ENCODE measurements at regions not wholly inside any gene's neighbourhood (a gene's known extent, or its start where the extent isn't known, plus 50 kb on each side); places are given as distances from the start of the nearest gene placed in this dataset.

DNA sequence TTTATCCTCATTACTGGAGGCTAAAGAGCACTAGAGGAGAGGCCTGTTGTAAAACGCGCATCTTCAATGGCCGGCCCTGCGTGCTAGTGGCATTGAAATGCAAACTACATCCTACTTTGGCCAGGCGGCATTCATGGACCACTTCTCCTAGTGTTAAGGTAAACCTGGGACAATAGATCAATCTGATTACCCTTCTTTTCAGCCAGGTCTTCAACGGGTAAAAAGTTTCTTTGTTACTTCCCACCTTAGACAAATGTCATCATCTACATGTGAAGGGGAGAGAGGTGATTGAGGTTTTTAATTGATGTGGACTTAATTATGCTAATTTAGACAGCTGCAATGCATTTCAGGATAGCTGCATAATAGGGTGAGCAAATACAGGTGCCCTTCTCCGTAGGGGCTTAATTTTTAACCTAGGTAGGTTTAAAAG is 628.0 kb downstream of the ZEB2 start:
- no peaks in the 10 kb centered on the region for H3K79me2 ChIP-seq (ENCODE audit: insufficient read depth, low read length)
- no peaks in the 10 kb centered on the region for H3K27me3 ChIP-seq (ENCODE audit: low read length)
- H3K9me3 ChIP-seq (ENCODE audit: insufficient read depth, low read length), result no peaks in the 10 kb centered on the region
- no peak overlapping the region for H3K9ac ChIP-seq (ENCODE audit: low read length)
- TF ChIP-seq EZH2phosphoT487 (conservative IDR thresholded peaks at IDR 0.05; ENCODE audit: low read length), result no peak
- TF ChIP-seq, protein P1, sequence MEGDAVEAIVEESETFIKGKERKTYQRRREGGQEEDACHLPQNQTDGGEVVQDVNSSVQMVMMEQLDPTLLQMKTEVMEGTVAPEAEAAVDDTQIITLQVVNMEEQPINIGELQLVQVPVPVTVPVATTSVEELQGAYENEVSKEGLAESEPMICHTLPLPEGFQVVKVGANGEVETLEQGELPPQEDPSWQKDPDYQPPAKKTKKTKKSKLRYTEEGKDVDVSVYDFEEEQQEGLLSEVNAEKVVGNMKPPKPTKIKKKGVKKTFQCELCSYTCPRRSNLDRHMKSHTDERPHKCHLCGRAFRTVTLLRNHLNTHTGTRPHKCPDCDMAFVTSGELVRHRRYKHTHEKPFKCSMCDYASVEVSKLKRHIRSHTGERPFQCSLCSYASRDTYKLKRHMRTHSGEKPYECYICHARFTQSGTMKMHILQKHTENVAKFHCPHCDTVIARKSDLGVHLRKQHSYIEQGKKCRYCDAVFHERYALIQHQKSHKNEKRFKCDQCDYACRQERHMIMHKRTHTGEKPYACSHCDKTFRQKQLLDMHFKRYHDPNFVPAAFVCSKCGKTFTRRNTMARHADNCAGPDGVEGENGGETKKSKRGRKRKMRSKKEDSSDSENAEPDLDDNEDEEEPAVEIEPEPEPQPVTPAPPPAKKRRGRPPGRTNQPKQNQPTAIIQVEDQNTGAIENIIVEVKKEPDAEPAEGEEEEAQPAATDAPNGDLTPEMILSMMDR (IDR thresholded peaks at IDR 0.05; ENCODE audit: insufficient read depth, low read length, poor library complexity, severe bottlenecking), result no peak
- no peak overlapping the region for H2AFZ ChIP-seq (ENCODE audit: low read depth, low read length, severe bottlenecking)
- no peak overlapping the region for H3K27ac ChIP-seq (ENCODE audit: low read depth, low read length)
- no peaks in the 10 kb centered on the region for H3K36me3 ChIP-seq (ENCODE audit: low read length)
- H4K20me1 ChIP-seq (ENCODE audit: low read depth, low read length), result no peaks in the 10 kb centered on the region
- no peak overlapping the region for H3K4me2 ChIP-seq (ENCODE audit: low read depth, low read length, poor library complexity, severe bottlenecking)
- H3F3A ChIP-seq (ENCODE audit: insufficient read depth), result no peaks in the 10 kb centered on the region
- H3K9me2 ChIP-seq (replicated peaks; ENCODE audit: insufficient read depth, low read length), result no peaks in the 10 kb centered on the region
- no peak overlapping the region for H3K4me3 ChIP-seq (ENCODE audit: insufficient read depth, low read length, poor library complexity, severe bottlenecking)

DNA sequence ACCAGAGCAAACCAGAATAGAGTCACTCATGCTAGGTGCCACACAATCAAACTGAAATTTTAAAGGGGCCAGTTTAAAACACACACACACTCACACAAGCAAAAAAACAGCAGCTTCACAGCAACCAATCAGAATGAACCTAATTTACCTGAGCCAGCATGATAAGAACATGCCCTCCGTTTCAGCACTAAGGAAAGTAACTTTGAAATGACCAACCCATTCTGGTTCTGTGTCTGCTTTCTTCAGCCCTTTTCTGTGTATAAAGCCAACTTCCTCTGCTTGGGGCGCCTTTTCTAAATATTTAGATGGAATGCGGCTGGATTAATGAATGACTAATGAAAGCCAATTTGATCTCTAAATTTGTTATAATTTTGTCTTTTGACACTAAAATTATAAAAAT is 629.1 kb downstream of the ZEB2 start:
- TF ChIP-seq, protein P1 (IDR thresholded peaks at IDR 0.05; ENCODE audit: insufficient read depth, low read length, poor library complexity, severe bottlenecking), result no peak
- no peaks in the 10 kb centered on the region for H3K36me3 ChIP-seq (ENCODE audit: low read length)
- no peak overlapping the region for H2AFZ ChIP-seq (ENCODE audit: low read depth, low read length, severe bottlenecking)
- H3K4me2 ChIP-seq (ENCODE audit: low read depth, low read length, poor library complexity, severe bottlenecking), result no peak overlapping the region
- no peak overlapping the region for H3K4me3 ChIP-seq (ENCODE audit: insufficient read depth, low read length, poor library complexity, severe bottlenecking)
- H3K27me3 ChIP-seq (ENCODE audit: low read length), result no peaks in the 10 kb centered on the region
- H3K9me2 ChIP-seq (replicated peaks; ENCODE audit: insufficient read depth, low read length), result no peaks in the 10 kb centered on the region
- no peaks in the 10 kb centered on the region for H4K20me1 ChIP-seq (ENCODE audit: low read depth, low read length)
- H3F3A ChIP-seq (ENCODE audit: insufficient read depth), result no peaks in the 10 kb centered on the region
- no peak overlapping the region for H3K27ac ChIP-seq (ENCODE audit: low read depth, low read length)
- H3K79me2 ChIP-seq (ENCODE audit: insufficient read depth, low read length), result no peaks in the 10 kb centered on the region
- H3K9me3 ChIP-seq (ENCODE audit: insufficient read depth, low read length), result no peaks in the 10 kb centered on the region
- H3K9ac ChIP-seq (ENCODE audit: low read length), result no peak overlapping the region

DNA sequence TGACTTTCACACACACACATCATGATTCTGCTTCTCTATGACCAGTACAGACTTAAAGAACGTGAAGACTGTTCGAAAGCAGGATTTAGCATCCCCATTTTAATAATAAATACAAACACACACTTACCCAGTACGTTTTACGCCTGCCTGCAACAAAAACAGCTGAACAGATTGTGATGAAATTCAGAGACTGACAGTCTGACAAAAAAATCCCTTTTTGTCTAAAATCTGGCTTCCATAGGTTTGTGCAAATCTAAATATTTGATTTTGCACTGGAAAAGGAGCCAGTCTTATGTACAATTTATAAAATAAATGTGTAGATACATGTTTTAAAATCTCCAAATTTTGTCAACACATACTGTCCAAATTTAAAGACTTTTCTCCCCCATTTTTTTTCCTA is 630.7 kb downstream of the ZEB2 start:
- Histone ChIP-seq H3K27ac (ENCODE audit: low read depth, low read length) (no peak overlapping the region), H3K36me3 (ENCODE audit: low read length) (no peaks in the 10 kb centered on the region), H3K9me2 (replicated peaks; ENCODE audit: insufficient read depth, low read length) (no peaks in the 10 kb centered on the region), H3K9me3 (ENCODE audit: insufficient read depth, low read length) (no peaks in the 10 kb centered on the region), H3K4me2 (ENCODE audit: low read depth, low read length, poor library complexity, severe bottlenecking) (no peak overlapping the region), H3K27me3 (ENCODE audit: low read length) (no peaks in the 10 kb centered on the region), H3K9ac (ENCODE audit: low read length) (no peak overlapping the region), H4K20me1 (ENCODE audit: low read depth, low read length) (no peaks in the 10 kb centered on the region), H3F3A (ENCODE audit: insufficient read depth) (no peaks in the 10 kb centered on the region), H3K4me3 (ENCODE audit: insufficient read depth, low read length, poor library complexity, severe bottlenecking) (no peak overlapping the region), H2AFZ (ENCODE audit: low read depth, low read length, severe bottlenecking) (no peak overlapping the region), H3K79me2 (ENCODE audit: insufficient read depth, low read length) (no peaks in the 10 kb centered on the region)
- no peak for TF ChIP-seq EZH2phosphoT487 (conservative IDR thresholded peaks at IDR 0.05; ENCODE audit: low read length)
- TF ChIP-seq, protein P1 (IDR thresholded peaks at IDR 0.05; ENCODE audit: insufficient read depth, low read length, poor library complexity, severe bottlenecking), result no peak

DNA sequence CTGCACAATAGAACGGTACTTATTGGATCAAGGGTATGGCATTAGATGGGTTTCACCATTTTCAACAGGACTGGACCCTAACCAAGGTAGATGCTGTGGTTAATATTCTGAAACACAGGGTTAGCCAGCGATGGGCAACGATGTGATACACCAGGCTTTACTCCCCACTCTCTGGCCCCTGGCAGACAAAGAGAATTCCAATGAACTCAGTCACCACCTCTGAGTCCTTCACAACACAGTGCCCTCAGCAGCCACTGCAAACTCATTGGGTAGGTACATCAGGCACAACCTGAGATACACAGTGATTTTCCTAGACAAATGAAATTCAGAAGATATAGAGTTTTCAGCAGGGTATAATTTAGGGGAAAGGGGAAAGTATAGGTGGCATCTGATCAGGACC is 634.5 kb downstream of the ZEB2 start:
- H3K9me2 ChIP-seq (replicated peaks; ENCODE audit: insufficient read depth, low read length), result no peaks in the 10 kb centered on the region
- H2AFZ ChIP-seq (ENCODE audit: low read depth, low read length, severe bottlenecking), result no peak overlapping the region
- no peaks in the 10 kb centered on the region for H3F3A ChIP-seq (ENCODE audit: insufficient read depth)
- H3K4me2 ChIP-seq (ENCODE audit: low read depth, low read length, poor library complexity, severe bottlenecking), result no peak overlapping the region
- H4K20me1 ChIP-seq (ENCODE audit: low read depth, low read length), result no peaks in the 10 kb centered on the region
- no peaks in the 10 kb centered on the region for H3K79me2 ChIP-seq (ENCODE audit: insufficient read depth, low read length)
- H3K27me3 ChIP-seq (ENCODE audit: low read length), result no peaks in the 10 kb centered on the region
- H3K9me3 ChIP-seq (ENCODE audit: insufficient read depth, low read length), result no peaks in the 10 kb centered on the region
- no peak overlapping the region for H3K4me3 ChIP-seq (ENCODE audit: insufficient read depth, low read length, poor library complexity, severe bottlenecking)
- no peak overlapping the region for H3K27ac ChIP-seq (ENCODE audit: low read depth, low read length)
- no peaks in the 10 kb centered on the region for H3K36me3 ChIP-seq (ENCODE audit: low read length)
- TF ChIP-seq, protein P1 (IDR thresholded peaks at IDR 0.05; ENCODE audit: insufficient read depth, low read length, poor library complexity, severe bottlenecking), result no peak
- no peak for TF ChIP-seq EZH2phosphoT487 (conservative IDR thresholded peaks at IDR 0.05; ENCODE audit: low read length)
- no peak overlapping the region for H3K9ac ChIP-seq (ENCODE audit: low read length)

All from SU-DHL-6 (cell line).